Left lung (tissue), 4 donors: ENCODE measurements at regions not wholly inside any gene's neighbourhood (a gene's known extent, or its start where the extent isn't known, plus 50 kb on each side); places are given as distances from the start of the nearest gene placed in this dataset.

ENCODE experiments used
- ATAC-seq: fragments of 200-7000 bp; cut with Tn5 transposase; one replicate; pipeline ENCODE4 v1.9.1; 2020; ENCODE audit warnings: moderate library complexity
- DNase-seq, 4 donors: peaks; one replicate each; pipeline ENCODE4 v3.0.0-alpha.2; 2013 to 2020
- H3K27ac ChIP-seq, 2 donors: fragments of 200-600 bp; sonication (generic) in 1 of 2; one replicate each; pipeline versions ENCODE4 v1.5.0 to v1.8.0; 2020 to 2021
- H3K27me3 ChIP-seq, 2 donors: fragments of 200-600 bp; sonication (generic) in 1 of 2; one replicate each; pipeline versions ENCODE4 v1.5.0 to v1.8.0; 2020 to 2021
- H3K36me3 ChIP-seq, 2 donors: fragments of 200-600 bp; sonication (generic) in 1 of 2; one replicate each; pipeline versions ENCODE4 v1.5.0 to v1.8.0; 2020 to 2021
- H3K4me1 ChIP-seq, 2 donors: fragments of 200-600 bp; one replicate each; pipeline ENCODE4 v1.8.0; 2021
- H3K4me3 ChIP-seq, 2 donors: fragments of 200-600 bp; sonication (generic) in 1 of 2; one replicate each; pipeline versions ENCODE4 v1.5.0 to v1.8.0; 2020 to 2021; ENCODE audit warnings: mild to moderate bottlenecking in 1 of 2
- H3K9me3 ChIP-seq, 2 donors: fragments of 200-600 bp; sonication (generic) in 1 of 2; one replicate each; pipeline versions ENCODE4 v1.5.0 to v1.8.0; 2020 to 2021
- intact Hi-C, 2 donors: fragments of 100-400 bp; cut with DNase I; formaldehyde crosslinking; loops; one replicate each; pipeline versions ENCODE4 v1.11.2 to v1.14.2; 2022
- TF ChIP-seq, protein P1 (sequence below), 2 donors: fragments of 200-600 bp; sonication (generic) in 1 of 2; IDR thresholded peaks; one replicate each; pipeline versions ENCODE4 v1.5.0 to v1.8.0; 2021; ENCODE audit warnings: antibody characterized with exemption in 2 of 2
- donor health status: DM: no; HTN: yes; CAD: no.
- donor health status: DM: no; HTN: no; CAD: no.

DNA sequence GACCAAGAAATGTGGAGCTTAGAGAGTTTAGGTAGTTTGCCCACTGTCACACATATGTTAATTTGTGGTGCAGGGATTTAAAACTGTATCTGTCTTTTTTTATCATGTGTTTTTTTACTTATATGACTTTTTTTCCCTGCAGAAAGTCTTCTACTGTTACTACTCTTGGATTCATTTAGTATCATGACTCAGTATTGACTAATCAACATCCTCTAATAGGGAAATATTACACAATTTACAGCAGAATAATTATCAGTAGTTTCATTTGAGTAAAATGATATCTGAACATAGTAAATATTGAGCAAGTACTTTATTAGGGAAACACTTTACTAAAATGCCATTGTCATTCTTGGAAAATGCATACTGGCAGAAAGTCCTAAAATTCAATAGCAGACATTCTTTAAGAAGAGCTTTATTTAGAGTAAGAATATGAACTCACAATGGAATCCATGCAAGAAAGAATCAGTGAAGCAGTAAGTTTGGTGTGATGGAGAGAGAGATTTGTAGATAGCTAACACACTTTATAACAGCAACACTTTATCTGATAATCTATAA lies 425.9 kb upstream of the SLC8A1 start:
- intact Hi-C loops, result no loop called here
- no peaks in the 10 kb centered on the region for H3K27me3 ChIP-seq
- H3K9me3 ChIP-seq, result no peaks in the 10 kb centered on the region
- no peak overlapping the region for H3K4me3 ChIP-seq
- no peaks in the 10 kb centered on the region for H3K36me3 ChIP-seq
- H3K4me1 ChIP-seq, result no peaks in the 10 kb centered on the region
- no peak for ATAC-seq
- H3K27ac ChIP-seq, result no peak overlapping the region
- no peak for DNase-seq
- TF ChIP-seq, protein P1, sequence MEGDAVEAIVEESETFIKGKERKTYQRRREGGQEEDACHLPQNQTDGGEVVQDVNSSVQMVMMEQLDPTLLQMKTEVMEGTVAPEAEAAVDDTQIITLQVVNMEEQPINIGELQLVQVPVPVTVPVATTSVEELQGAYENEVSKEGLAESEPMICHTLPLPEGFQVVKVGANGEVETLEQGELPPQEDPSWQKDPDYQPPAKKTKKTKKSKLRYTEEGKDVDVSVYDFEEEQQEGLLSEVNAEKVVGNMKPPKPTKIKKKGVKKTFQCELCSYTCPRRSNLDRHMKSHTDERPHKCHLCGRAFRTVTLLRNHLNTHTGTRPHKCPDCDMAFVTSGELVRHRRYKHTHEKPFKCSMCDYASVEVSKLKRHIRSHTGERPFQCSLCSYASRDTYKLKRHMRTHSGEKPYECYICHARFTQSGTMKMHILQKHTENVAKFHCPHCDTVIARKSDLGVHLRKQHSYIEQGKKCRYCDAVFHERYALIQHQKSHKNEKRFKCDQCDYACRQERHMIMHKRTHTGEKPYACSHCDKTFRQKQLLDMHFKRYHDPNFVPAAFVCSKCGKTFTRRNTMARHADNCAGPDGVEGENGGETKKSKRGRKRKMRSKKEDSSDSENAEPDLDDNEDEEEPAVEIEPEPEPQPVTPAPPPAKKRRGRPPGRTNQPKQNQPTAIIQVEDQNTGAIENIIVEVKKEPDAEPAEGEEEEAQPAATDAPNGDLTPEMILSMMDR (IDR thresholded peaks at IDR 0.05), result no peak

DNA sequence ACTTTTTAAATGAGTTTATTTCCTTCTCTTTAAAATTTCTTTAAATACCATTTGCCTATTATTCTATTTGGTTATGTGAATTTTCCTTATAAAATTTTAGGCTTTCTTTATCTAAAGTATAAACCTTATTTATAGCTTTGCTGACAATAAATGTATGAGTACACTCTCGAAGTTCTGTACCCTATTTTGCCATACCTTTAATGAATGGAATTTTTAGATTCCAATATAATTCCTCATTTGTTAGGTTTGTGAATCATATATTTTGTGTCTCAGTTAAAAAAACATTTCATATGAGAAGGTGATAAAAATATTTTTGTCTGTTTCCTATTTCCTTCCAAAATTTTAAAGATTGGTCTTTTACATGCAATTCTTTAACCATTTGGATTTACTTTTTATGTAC lies 427.4 kb upstream of the SLC8A1 start:
- no peak overlapping the region for H3K27ac ChIP-seq
- TF ChIP-seq, protein P1 (IDR thresholded peaks at IDR 0.05), result no peak
- H3K9me3 ChIP-seq, result no peaks in the 10 kb centered on the region
- no peak for DNase-seq
- H3K27me3 ChIP-seq, result no peaks in the 10 kb centered on the region
- intact Hi-C loops, result no loop called here
- no peaks in the 10 kb centered on the region for H3K4me1 ChIP-seq
- ATAC-seq, result no peak
- no peak overlapping the region for H3K4me3 ChIP-seq
- no peaks in the 10 kb centered on the region for H3K36me3 ChIP-seq

DNA sequence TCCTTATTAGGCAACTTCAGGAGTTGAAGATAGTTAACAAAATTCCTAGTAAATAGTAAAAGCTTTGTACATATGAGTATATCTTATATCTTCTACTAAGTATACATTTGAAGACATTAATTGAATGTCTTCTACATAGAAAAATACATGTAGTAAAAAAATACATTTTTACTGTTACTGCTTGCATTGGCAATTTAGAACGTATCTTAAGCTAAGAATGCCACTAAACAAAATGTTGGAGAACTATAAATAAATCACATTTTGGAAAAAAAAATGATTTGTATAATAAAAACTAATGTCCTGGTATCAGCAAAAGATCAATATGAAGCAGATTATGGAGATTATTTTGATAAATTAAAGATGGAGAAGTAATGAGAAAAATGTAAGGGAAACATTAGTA lies 434.2 kb upstream of the SLC8A1 start:
- TF ChIP-seq, protein P1 (IDR thresholded peaks at IDR 0.05), result no peak
- H3K4me3 ChIP-seq, result no peak overlapping the region
- H3K9me3 ChIP-seq, result peaks cover 0 to 4% of the 10 kb centered on the region in 2 donors
- no peaks in the 10 kb centered on the region for H3K4me1 ChIP-seq
- intact Hi-C loops, result no loop called here
- ATAC-seq (no peak), DNase-seq (no peak)
- H3K27me3 ChIP-seq, result no peaks in the 10 kb centered on the region
- no peak overlapping the region for H3K27ac ChIP-seq
- H3K36me3 ChIP-seq, result no peaks in the 10 kb centered on the region

DNA sequence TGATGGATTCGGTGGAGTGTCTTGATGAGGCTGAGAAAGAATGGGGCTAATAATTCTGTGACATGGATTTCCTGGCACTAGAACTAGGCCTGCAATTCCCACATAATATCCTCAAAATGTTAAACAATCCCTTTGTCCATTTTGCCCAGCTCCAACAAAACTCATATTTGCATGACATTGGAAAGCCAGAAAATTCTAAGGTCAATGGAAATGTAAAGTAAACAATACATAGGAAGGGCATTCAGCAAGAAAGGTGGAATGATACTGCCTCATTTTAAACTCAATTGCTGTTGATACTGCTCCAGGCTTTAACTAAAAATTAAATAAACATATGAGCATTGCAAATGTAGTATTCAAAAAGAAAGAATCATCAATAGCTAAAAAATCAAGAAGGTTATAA lies 434.8 kb upstream of the SLC8A1 start:
- Histone ChIP-seq H3K4me3 (no peak overlapping the region), H3K27me3 (no peaks in the 10 kb centered on the region), H3K27ac (no peak overlapping the region), H3K36me3 (no peaks in the 10 kb centered on the region), H3K4me1 (no peaks in the 10 kb centered on the region), H3K9me3 (peaks cover 0 to 4% of the 10 kb centered on the region in 2 donors)
- DNase-seq (no peak), ATAC-seq (no peak)
- TF ChIP-seq, protein P1 (IDR thresholded peaks at IDR 0.05), result no peak
- intact Hi-C loops, result no loop called here

DNA sequence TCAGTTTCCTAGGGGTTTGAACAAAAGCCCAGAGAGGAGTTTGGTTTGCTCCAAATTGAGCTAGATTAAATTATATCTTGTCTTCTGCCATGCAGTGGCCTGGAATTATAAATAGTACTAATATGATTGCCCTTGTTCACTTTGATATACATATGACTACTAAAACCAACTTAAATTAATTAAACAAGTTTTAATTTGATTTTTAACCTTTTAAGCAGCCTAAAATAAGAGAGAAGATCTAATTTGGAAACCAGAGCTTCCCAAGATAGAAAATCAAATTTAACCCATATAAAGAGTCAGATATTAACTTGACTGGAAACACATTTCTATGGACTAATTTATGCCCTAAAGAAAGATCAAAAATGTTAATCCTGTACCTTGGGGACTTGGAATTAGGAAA lies 444.5 kb upstream of the SLC8A1 start:
- no peak for ATAC-seq
- no peak overlapping the region for H3K4me3 ChIP-seq
- H3K36me3 ChIP-seq, result no peaks in the 10 kb centered on the region
- H3K9me3 ChIP-seq, result no peaks in the 10 kb centered on the region
- TF ChIP-seq, protein P1 (IDR thresholded peaks at IDR 0.05), result no peak
- H3K27me3 ChIP-seq, result no peaks in the 10 kb centered on the region
- no peak for DNase-seq
- H3K27ac ChIP-seq, result no peak overlapping the region
- intact Hi-C loops, result no loop called here
- no peaks in the 10 kb centered on the region for H3K4me1 ChIP-seq
